GM19193 (cell line): ENCODE measurements at regions not wholly inside any gene's neighbourhood (a gene's known extent, or its start where the extent isn't known, plus 50 kb on each side); places are given as distances from the start of the nearest gene placed in this dataset.

Experiments
- POLR2A ChIP-seq: IDR thresholded peaks from 4 replicates; pipeline ENCODE4 v1.6.1; 2011; ENCODE audit not compliant: insufficient read depth, insufficient read length; ENCODE audit errors: extremely low read depth

DNA sequence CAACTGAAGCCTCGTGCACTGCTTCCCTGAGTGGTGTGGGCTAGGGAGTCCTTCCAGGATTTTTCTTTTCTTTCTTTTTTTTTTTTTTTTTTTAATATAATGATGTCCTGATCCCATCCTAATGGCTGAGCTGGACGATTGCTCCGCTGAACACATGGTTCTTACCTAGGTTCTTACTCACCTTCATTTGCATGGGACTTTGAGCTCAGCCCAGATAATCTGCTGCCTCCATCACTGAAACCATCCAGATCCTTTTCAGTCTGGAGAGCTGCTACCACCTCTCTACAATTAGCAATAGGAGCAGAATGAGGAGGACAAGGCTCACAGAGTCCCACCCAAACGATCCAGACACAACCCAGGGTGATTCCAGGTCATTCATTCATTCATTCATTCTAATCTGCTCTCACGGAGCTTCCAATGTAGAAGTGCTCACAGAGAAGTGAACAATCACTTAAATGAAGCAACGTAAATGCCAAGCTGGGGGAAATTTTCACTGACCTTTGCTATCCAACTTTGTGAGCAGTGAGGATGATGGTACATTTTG is 246.3 kb upstream of the RREB1 start:
- no peak for TF ChIP-seq POLR2A

DNA sequence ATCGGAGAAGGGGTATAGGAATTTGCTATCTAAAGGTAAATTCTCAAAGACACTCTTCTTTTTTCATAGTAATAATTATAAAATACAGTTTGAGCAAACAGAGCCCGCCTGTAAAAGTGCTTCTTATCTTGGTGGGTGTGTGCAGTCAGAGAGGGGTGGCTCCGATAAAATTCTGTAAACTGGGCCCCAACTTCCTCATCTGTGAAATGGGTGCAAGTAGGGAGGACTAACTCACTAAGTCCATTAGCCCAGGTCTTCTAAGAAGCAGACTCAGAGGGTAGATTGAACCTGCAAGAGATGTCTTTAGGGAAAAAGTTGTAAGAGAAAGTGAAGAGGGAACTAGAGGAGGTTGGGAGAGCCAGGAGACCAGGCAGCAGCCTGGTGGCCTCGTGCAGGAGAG is 245.8 kb upstream of the RREB1 start:
- TF ChIP-seq POLR2A, result no peak

DNA sequence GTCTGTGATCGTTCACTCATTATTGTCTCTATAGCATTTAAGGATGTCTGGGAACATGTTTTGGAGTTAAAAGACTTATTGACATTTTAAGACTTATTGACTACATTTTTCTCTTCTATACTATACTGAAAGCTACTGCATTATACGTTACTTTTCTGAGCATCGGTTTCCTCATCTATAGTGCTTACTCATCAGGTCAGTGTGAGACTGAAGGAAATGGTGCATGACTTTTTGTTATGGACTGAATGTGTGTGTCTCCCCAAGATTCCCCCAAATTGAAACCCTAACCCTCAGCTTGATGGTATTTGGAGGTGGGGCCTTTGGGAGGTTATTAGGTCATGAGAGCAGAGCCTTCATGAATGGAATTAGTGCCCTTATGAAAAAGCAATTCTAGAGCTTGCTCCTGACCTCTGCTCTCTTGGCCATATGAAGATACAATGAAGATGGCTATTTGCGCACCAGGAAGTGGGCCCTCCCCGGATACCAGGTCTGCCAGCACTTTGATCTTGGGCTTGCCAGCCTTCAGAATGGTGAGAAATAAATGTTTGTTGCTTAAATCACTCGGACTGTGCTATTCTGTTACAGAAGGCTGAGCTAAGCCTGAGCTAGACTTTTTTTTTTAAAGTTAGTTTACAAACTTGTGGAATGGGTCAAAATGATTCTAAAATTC is 243.7 kb upstream of the RREB1 start:
- no peak for TF ChIP-seq POLR2A

DNA sequence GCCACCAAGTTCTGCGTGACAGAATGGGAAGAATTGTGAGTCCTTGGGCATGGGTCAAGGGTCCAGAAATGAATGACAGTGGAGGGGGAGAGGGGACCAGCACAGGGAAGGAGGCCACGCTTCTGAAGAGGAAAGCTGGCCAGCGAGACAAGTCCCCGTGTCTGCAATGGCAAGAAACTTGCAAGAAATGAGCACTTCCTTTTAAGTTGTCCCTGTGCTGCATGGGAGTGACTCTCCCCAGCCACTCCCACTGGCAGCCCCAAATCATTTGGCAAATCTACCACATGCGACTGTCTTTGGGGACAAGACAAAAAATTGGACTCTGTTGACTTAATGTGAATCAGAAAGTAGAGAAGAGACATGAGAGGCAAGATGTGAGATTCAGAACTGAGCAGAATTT is 242.2 kb upstream of the RREB1 start:
- no peak for TF ChIP-seq POLR2A

DNA sequence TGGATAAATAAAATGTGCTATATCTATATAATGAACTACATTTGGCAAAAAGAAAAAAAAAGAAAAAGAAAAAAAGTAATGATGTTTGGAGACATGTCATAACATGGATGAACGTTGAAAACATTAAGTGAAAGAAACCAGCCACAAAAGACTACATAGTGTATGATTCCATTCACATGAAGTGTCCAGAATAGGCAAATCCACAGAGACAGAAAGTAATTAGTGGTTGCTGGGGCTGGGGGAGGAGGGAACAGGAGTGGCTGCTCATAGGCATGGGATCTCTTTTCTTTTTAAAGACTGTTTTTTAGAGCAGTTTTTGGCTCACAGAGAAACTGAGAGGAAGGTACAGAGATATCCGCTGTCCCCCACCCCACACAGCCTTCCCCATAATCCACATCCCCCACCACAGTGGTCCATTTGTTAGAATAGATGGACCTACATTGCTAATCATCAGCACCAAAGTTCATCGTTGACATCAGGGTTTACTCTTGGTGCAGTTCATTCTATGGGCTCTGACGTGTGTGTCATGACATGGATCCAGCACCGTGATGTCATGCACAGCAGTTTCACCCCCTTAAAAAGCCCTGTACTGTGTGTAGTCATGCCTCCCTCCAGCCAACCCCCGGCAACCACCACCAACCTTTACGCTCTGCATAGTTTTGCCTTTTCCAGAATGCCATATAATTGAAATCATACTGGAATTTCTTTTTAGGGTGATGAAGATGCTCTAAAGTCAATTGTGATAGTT is 240.9 kb upstream of the RREB1 start:
- no peak for TF ChIP-seq POLR2A

DNA sequence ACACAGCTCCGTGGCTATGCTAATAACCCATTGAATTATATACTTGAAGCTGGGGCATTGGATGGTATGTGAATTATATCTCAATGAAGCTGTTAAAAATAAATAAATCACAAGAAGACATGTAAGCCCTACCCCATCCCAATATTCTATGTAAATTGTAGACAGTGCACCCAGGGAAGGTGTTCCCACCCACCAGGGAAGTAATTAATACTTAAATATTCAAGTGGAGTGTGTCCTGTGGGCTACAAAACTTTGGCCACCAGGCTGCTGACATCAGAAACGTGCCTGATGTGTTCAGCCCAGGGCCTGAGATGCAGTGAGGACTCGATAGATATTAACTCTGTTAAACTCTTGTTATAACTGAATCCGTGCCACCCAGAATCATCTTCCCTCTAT is 240.4 kb upstream of the RREB1 start:
- TF ChIP-seq POLR2A, result no peak

DNA sequence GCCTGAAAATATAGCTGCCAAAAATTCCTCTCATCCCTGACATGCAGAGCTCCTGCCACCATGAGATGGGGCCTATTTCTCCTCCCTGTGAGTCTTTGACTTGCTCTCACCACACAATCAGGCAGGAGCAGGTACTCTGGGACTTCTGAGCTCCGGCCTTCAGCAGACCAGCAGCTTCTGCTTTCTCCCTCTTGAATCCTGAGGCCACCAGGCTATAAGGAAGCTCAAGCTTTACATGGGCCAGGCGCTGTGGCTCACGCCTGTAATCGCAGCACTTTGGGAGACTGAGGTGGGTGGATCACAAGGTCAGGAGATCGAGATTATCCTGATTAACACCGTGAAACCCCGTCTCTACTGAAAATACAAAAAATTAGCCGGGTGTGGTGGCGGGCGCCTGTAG is 238.7 kb upstream of the RREB1 start:
- no peak for TF ChIP-seq POLR2A

DNA sequence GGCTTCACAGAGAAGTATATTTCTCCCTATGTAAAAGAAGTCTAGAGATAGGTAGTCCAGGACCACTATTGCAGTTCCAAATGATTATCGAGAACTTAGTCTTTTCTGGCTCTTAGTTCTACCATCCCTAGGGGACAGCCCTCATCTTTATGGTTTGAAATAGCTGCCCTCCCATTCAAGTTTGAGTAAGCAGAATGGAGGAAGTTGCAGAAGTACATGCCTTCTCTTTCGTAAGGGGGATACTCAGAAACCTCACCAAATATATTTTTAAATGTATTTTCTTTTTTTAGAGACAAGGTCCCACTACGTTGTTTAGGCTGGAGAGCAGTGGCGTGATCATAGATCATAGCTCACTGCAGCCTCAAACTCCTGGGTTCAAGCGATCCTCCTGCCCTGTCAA is 236.8 kb upstream of the RREB1 start:
- TF ChIP-seq POLR2A, result no peak

DNA sequence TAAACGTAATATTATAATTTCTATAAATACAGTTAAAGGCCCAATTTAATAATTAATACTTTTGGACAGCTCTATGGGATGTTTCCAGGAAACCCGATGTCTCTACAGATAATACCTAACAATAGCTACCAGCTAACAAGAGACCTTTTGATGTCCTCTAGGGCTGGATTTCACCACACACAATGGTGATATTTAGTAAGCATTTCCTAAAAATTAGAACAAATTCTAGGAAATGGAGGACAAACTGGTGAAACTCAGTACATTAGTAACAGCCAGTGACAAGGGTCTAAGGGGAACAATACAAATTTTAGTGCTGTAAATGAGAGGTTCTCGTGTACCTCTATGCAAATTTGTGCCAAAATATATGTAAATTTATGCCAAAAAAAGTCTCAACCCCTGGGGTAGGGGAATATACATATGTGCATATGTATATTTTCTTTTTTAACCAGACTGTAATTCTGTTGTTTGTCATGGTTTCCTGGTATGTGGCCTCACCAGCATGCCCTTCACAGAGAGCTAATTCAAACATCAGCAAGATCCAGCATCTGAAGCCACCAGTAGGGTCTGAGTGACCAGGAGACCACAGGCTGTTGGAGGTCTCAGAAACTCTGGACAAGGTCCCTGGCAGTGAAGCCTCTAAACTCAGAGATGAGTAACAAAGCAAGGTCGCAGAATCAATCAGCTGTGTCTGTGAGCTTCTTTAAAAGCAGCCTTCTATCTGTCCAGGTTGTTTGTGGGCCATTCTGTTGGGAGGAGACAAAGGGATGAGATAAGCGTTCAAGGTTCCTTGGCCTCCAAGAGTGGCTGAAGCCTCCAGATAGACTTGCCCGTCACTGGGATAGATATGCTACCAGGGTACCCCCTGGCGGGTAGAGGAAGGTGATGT is 235.1 kb upstream of the RREB1 start:
- no peak for TF ChIP-seq POLR2A

DNA sequence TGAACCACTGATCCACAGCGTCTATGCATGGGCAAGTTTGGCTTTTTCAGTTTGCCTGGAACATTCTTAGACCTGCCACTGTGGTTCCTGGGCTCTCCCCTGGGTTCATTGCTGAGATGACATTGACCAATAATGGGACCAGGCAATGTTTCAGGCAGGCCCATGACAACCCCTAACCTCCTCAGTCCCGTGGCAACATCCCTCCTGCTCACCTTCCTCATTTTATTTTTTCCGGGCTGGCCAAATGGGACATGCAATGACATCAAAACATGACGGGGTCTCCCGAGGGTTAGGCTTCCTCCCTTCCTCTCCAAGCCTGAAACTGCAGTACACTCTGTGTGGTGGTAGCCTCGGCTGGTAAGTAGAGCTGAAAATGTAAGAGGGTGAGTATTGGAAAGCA is 234.0 kb upstream of the RREB1 start:
- no peak for TF ChIP-seq POLR2A

DNA sequence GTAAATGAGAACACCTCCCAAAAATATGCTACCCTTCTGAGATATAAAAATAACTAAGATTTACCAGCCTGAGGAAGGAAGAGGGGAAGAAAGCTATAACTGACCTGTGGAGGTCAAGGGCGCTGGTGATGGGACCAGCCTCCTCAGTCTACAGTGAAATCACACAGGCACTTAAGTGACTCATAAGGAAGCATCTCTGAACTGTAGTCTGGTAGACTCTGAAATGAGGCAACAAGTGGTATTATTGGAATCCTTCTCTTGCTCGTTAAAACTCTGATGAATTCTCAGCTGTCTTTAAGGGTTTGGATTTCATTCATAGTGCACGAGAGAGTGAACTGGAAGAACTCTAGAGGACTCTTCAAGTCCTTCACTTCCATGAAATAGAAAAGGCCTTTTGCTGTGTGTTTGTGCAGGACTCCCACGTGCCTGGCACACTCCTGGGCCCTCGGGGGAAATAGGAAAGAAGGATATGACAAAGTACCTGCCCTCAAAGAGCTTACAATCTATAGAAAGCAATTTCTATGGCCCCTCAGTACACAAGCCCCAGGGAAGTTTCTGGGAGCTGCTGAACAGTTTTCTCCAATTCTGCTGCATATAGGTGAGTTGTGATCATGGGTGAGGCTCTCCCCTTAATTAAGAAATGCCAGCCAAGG is 231.8 kb upstream of the RREB1 start:
- TF ChIP-seq POLR2A, result no peak

DNA sequence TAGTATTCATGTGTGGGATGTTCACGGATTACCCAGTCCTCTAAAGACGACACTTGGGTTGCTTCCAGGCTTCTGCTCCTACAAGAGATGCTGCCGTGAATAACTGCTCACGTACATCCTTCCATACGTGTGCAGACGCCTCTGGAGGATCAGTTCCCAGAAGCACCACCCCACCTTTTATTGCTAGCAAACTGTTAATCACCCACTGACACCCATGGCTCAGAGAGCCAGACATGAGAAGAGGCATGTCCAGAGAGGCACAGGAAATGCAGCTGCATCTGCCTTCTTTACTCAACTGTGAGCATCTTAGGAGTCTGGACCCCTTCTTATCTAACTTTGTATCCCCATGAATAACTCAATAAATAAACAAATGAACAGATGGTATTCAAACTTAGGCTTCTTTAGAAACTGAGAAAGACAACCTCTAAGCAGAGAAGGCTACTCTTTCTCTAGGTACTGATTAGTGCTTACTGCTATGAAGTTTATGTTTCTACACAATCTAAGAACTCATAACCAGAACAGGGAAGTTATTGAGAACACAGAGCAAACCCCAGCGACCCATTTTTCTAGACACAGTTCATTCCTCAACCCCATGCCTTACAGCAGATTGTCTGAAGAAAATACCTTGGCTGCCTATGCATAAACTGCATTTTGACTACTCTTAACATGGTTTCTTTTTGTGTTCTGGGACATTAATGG is 228.7 kb upstream of the RREB1 start:
- no peak for TF ChIP-seq POLR2A

DNA sequence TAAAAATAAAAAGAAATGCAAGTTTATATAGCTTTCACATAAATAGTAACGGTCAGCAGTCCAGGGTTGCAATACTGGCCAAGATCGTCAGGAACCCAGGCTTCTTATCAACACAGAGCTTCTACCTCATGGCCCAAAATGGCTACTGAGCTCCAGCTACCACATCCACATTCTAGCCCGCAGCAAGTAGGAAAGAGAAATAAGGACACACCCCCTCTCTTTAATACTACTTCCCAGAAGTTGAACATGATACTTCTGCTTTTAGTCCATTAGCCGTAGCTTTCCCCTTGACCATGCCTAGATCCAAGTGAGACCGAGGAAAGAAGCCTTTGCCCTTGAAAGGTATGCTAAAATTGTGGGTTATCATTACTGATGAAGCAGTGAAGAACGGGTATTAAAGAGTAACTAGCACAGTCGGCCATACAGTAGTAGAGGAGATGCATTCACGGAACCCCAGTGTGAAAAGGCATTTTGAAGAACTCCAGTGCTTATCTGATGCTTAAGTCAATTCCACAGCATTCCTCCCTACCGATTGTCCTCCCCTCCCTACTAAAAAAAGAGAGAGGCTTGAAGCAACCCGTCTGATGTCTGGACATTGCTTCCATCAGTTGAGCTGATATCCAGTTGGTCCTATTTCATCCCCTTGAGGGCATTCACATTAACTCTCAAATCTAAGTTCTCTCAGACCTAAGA is 226.9 kb upstream of the RREB1 start:
- TF ChIP-seq POLR2A, result no peak
